Activated CD4-positive, alpha-beta T cell treated with anti-CD3 and anti-CD28 coated beads, Interleukin-2, amount 50 U/mL, for 1 hour (primary cell): ENCODE measurements at regions not wholly inside any gene's neighbourhood (a gene's known extent, or its start where the extent isn't known, plus 50 kb on each side); places are given as distances from the start of the nearest gene placed in this dataset.

Source experiments
- DNase-seq: peaks from one replicate; pipeline ENCODE4 v3.0.0-alpha.2; 2020

DNA sequence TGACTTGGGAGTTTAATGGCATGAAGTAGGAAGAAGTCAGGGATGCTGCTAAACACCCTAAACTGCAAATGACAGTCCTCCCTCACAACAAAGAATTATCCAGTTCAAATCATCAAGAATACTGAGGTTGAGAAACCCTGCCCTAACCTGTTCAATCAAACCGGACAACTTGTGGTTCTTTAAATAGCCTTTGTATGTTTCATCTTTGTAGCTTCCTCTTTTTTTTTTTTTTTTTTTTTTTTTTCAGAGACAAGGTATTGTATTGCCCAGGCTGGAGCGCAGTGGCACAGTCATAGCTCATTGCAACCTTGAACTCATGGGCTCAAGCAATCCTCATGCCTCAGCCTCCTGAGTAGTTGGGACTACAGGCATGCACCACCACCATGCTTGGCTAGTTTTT, 52.5 kb upstream of the TTC29 start:
- no peak for DNase-seq

DNA sequence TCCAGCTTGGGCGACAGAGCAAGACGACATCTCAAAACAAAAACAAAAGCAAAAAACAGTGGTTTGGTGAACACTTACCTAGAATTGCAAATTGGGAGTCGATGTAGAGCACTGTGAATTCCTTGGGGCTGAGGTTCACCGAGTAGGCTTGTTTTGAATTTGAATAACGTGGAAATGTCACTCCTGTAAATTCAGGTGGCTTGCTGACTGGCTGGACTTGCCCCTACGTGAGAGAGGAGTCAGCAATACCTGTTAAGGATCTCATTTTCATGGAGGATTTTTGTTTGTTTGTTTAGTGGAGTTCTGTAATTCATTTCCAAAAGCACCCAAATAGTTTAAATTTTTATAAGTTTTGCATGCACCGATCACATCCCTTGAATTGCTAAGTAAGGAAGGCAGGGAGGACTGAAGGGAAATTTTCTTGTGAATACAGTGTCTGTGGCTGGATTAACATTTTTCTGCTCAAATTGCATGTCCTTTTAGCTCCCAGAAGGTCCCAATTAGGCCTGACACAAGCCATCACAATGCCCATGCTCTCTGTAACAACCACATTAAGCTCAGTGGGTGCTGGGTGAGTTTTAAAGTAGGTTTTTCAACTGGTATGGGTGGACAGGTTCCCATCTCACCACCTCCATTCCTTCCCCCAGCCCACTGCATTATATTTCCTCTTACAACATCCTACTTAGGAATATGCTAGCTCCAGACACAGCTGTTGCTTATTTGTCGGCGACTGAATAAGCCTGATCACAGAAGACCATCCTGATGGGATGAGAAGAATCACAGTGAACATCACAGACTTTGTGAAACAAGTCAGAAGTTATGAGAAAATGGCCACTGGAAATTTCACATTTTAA, 58.5 kb upstream of the TTC29 start:
- DNase-seq = no peak

DNA sequence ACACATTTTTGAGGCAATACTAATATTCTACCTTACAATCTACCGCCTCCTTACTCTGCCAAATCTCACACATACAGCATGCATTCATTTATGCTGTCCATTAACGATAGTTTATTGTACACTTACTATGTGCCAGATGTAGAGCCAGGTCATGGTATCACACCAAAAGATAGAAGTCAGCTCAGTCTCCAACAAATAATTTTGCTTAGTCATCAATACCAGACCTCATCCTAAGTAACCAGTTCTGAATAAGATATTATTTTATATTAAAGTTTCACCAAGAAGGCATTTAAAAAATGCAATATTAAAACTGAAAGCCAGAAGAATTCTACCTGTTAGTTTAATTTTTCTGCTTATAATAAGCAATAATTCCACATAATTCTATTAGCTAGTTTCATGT, 60.6 kb upstream of the TTC29 start:
- no peak for DNase-seq

DNA sequence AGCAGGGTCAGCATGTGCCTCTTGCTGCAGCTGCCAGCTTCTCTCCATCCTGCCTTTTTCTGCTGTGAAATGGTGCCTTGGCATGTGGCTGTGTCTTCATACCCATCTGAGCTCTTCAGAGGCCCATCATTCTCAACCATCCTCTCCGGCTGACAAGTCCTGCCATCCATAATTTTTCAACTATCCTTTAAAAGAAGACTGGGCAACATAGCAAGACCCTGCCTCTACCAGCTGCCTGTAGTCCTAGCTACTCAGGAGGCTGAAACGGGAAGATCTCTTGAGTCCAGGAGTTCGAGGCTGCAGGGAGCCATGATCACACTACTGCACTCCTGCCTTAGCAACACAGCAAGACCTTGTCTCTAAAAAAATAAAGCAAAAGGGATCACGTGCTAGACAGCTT, 64.2 kb upstream of the TTC29 start:
- DNase-seq = no peak

DNA sequence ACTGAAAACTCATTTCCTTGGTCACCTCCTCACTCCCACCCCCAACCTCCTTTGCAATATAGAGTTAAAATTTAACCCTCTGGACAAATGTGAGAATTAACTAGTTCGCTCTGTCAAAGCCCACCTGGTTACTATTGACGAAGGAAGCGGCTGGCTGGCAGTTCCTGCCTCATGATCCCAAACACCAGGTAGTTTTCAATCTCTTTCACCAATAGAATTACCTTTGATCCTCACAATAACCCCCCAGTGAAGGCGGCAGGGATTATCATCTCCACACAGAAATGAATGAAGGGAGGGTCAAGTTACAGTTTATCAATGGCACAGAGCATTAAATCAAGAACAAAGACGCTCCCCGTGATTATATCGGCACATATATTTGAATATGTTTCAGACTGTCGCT, 65.7 kb upstream of the TTC29 start:
- DNase-seq = no peak

DNA sequence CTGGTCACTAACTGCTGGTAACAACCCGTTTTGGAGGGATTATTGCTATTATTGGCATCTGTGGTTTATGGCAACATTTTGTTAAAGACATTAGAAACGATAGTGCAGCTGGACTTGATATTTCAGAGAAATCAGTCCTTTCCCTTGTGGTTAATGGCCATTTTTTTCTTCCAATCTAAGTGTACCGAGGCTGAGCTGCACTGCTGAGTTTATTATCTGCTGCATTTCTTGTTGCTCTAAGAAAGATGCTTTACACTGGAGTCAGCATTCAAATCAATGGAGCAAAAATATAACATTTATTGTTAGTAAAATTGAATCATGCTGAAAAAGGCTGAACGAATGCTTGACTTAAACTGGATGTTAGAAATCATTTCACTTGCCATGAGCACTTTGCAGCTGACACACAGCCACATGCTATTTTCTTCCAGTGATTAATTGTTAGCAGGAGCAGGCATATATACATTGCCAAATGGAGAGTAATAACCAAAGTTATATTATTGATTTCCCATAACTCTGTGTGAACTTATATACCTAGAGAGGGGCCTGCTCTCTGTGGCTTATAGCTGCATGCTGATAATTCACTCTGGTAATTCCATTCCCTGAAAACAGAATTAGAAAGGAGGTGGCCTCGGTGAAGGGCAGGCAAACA, 66.5 kb upstream of the TTC29 start:
- no peak for DNase-seq

DNA sequence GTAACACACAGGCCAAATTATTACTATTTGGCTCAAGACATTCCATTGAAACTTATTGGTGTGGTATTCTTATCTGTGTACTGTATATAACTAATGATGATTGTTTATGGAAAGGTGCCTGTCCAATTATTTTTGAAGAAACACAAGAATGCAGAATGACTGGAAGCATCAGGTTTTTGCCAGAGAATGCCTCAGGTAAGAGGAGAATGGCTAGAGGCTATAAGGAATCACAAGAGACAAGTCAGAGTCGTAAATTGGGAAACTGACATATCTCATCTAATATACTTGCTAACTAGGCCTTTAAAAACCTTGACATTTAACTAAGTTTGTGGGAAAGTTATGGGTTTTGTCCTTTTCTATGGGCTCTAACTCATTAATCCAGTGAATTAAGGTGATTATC, 69.3 kb upstream of the TTC29 start:
- no peak for DNase-seq

DNA sequence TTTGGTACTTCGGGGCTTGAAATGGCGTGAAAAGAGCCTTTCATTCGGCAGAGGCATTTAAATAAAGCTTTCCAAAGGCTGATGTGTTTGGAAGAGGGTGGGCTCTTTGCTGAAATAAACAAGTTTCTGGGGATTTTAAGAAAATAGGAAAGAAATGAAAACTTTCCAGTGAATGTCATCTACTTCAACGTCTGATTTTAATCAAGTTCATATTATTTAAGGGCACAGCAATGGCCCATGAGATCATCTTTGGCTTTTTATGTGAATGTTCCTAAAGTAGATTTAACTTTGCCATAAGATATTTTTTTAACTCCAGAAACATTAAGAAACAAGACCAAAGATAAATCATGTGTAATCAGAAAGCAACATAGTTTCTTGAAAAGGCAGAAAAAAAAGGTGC, 69.8 kb upstream of the TTC29 start:
- no peak for DNase-seq

DNA sequence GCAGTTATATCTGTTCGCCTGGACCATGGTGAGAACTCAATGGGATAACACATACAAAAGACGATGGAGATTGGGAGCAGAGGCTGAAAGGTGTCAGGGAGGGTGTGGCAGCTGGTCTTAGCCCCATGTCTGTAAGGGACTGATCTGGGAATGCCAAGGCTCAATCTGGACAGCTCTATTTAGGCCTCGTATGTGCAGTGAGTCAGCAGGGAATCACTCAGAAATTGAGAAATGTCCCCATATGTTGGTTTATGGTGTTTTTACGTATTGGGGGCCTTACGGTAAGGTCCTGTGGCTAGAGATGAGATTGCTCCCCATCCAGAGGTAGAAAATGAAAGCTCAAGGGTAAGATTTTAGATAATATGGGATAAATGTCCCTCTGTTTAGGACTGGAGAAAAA, 71.4 kb upstream of the TTC29 start:
- DNase-seq = no peak

DNA sequence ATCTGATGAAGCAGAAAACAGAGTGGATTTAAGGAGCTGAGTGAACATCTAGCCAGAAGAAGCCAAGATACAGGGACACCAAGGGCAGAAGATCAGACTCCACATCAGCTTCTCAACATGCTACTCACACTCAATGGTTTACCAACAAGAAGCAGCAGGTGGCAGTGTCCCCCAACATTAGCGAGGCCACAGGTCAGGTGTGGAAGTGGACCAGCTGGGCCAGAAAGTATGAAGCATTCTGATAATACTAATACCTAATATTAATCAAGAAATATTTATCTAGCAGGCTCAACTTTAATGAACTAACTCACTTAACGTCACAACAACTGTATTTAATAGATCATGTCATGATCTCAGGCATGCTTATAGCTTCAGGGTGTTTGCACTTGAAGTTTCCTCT, 73.4 kb upstream of the TTC29 start:
- DNase-seq = peak; percentile 44

DNA sequence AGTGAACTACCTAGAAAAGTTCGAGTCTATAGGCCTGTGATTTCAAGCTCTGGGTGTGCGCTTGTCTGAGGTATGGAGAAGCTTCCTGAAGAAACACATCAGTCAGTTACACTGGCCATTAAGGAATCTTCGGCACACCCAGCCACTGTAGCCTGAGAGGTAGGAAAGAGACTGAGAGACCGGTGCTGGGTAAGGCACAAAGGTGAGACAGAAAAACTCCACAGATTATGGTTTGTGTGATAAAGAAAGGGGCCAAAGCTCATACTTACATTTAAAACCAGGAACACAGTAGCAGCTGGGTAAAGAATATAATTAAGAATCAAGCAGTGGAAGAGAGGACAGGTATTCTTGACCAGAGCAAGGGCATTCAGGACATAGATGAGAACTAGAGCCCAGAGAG, 74.8 kb upstream of the TTC29 start:
- DNase-seq = no peak

DNA sequence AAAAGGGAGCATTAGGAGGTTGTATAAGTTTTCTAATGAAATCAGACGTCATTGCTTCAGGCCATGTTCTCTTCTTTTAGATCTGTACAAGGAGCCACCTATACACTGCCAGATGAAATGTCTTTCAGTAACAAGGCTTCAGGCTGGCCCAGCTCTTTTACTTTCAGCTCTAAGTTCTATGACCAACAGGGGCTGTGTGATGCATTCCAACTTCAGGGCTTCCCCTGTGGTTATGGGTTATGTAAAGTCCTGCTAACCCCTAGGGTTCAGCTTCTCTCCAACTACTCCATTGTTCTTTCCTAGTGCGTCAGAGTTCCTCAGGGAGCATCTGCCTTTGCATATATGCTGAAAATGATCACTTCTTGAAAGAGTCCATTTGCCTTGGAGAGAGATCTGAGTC, 79.4 kb upstream of the TTC29 start:
- DNase-seq = no peak

DNA sequence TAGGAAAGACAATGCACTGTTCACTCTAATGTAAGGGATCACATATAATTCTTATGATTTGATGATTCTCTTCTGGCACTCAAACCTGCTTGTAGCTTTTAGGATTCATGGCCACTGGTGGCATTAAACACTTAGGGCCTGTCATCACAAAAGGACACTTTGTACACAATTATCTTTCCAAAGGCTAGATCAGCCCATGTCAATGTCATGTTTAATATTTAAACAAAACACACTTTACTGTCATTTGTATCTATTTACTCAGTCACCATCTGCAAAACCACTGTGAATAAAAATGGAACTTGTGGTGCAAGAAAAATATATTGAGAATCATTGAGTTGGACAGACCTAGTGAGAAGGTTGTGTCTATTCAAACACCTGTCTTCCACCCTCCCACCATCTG, 83.6 kb upstream of the TTC29 start:
- no peak for DNase-seq

DNA sequence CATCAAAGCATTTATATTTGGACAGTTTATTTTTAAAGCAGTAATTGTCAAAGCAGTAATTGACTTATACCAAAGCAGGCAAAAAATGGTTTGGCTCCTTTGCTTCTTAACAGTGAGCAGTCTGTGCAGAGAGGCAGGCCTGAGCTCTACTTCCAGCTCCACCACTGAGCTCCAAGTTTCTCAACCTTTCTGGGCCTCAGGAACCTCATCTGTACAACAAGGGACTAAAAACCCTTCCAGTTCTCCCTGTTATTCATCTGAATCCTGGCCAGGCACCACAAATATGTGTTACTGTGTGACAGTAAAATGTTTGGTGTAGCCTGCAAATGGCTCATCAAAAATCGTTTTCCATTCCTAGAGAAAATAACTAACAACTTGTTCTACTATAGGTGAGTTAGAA, 88.7 kb upstream of the TTC29 start:
- DNase-seq = no peak

DNA sequence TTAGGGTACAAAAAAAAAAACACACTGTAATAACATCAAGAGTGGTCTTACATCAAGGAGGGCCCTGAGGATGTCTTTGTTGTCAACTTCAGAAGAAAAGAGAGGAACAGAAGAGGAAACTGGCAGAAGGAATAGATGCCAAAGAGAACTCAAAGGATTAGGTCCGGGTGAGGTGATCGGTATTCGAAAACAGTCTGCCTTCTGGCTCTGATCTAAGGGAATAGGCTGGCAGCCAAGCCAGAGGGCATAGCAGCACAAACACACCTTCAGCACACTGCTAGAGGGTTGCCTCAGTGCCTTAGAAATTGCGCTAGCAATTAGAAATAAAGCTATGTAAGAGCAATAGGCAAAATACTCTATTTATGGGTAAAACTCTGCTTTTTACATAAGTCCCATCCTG, 91.4 kb upstream of the TTC29 start:
- DNase-seq = no peak

DNA sequence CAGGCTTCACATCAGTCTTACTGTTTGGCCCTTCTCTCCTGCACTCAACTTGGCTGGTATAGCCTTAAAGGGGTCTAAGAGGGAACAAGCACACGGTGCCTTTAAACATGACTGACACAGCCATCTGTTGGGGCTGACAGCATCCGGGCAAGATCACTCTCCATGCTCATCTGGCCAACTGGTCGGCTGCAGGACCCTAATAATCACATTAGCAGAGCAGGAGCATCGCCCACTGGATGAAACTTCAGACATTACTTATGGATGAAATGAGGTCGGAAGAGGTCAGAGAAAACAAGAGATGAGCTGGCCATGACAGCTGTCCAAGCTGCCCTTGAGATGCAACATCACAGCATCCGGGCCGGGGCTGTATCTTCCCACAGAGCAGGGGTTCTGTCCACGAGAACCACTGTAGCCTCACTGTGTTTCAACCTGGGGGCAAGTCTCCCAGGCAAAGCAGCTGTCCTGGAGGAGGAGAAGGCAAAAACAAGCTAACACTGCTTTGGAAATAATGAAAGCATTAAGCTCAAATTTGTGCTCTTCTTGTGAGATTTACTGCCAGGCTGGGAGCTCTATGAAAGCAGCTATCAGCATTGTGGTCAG, 94.4 kb upstream of the TTC29 start:
- no peak for DNase-seq

DNA sequence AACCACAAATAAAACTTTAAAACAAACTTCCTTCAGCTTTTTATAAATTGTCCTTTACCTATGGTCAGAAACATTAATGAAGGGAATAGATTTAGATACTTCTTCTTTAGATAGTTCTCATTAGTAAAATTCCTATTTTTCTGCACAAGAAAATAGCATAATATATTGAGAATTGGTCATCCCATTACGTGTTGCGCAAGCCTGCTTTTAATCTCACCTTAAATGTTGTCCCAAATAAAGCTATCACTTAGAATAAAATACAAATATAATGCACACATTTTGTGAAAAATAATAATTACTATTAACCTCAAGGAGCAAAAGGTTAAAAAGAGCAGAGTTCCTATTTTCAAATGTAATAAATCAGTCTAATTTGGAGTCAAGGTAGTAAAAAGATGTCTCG, 95.2 kb upstream of the TTC29 start:
- DNase-seq = no peak

DNA sequence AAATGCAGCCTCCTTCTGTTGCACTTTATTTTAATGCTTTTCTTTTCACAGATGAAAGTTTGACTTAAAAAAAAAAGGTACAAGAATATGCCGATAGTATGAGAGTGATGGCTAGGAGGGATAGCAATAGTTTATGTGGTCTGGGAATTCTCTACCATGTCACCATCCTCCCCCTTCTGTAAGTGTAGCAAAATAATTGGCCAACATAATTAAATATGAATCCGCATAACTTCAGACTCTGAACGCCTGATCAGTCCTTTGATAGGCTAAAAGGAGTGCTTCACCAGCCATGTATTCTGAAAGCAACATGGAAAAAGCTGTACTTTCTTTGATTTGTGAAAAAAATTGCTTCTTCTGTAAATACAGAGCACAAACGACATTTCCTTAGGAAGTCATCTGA, 95.7 kb upstream of the TTC29 start:
- DNase-seq = no peak

DNA sequence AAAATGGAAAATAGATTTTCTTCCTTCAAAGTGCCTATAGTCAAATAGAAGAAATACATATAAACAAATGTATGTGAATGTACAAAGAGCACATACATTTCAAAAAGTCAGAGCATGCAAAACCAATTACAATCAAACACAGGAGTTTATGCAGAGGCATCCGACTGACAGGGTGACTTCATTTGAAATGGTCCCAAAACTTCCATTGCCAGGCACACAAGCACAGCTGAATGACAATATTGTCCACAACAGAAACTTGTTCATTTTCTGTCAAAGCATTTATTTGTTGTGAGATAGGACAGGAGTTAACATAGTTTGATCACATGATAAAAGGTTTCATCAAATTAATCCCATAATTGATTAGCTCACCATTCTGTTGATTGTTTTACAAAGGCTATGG, 96.4 kb upstream of the TTC29 start:
- no peak for DNase-seq

DNA sequence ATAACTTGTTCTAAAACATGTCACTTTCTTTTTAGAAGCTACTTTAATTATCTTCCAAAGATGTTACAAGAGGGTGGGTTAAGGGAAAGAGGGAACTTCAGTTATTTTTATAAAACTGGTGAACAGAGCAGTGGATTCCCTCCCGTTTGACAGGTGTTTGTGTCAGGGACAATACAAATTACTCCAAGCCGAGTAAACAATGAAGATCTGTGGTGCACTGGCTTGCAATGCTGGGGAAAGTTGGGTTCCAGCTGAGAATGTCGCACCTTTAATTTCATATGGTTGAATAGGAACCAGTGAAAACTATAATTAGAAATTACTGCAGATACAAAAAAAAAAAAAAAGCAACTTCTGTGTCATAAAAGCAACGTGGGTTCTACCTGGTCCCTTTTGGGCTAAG, 98.6 kb upstream of the TTC29 start:
- DNase-seq = no peak

DNA sequence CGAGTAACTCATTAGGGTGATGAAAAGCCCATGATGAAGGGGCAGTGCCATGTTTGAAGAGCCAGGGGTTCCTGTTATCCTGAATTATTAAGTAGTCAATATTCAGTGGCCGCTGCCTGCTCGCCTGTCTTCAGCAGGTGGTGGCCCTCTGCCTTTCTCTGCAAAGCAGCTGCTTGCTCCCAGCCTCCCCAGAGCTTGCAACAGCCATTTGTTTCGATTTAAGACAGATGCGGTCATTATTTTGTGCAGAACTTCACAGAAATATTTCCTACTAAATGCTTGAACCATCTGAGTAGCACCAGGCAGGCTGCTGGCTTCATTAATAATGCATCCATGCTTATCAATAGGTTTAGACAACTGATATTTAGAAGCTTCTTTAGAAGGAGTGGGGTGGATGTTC, 104.3 kb upstream of the TTC29 start:
- DNase-seq = no peak

DNA sequence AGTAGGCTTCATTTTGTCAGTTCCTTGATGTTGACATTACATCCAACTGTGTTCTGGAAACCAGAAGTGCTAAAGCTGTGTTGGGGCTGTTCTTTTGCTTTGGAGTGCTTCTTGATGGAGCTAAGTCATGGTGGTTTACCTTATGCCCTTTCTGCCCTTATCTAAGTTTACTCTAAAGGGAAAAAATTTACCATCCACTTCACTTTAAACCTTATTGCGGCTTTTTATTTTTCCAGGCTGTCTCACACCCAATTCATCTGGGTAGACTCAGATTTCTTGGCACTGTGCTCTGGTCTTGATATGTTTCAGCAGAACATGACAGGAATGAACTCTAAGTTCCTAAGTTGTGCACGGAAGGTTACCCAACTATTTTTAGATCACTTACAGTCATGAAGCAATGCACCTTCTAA, 104.7 kb upstream of the TTC29 start:
- no peak for DNase-seq

DNA sequence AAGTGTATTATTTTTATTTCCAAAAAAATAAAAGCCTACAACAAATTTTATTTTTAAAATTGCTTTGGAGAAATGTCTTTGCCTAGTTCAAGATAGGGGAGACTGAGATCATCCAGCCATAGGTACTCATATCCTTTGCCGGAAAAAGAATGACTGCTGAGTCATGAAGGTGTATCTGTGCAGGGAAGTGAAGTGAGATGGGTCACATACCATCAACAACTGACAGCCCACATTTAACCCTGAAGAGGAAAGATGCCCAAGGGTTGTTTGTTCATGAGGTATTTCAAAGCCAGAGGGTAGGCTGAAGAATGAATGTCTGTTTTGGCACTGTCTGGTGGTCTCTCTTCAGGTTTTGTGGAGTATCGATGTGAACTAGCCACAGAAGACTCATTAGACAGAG, 106.7 kb upstream of the TTC29 start:
- no peak for DNase-seq

DNA sequence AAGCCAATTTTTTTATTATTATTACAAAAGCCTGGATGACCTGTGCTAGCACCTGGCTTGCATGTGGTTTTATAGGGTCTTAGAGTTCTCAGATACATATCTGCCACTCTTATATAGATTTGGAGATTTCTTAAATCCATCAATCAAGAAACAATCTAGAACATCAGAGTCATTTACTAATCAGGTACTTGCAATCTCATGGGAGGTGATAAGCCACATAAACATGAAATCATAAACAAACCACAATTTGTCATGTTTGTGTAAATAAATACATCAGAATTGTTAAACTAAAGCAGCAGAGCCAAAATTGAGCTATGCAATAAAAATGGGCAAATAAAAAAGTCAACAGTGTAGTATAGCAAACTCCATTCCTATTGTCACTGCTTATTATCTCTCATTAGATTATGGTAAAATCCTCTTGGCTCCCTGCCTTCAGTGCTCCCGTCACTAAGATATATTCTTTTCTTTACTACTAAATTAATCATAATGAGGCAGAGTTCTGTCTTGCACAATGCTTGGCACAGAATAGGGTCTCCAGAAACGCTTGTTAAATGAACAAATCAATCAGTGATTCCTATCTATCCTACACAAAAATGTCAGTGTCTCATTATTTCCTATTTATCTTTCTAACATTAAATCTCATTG, 108.7 kb upstream of the TTC29 start:
- DNase-seq = no peak
